Activated CD8-positive, alpha-beta memory T cell treated with anti-CD3 and anti-CD28 coated beads for 48 hours (primary cell): ENCODE measurements at regions not wholly inside any gene's neighbourhood (a gene's known extent, or its start where the extent isn't known, plus 50 kb on each side); places are given as distances from the start of the nearest gene placed in this dataset.

ENCODE experiments used
- DNase-seq, 3 experiments: peaks; one replicate each; pipeline ENCODE4 v3.0.0-alpha.2; 2020; ENCODE audit warnings: low read depth in 2 of 3, low spot score in 2 of 3

DNA sequence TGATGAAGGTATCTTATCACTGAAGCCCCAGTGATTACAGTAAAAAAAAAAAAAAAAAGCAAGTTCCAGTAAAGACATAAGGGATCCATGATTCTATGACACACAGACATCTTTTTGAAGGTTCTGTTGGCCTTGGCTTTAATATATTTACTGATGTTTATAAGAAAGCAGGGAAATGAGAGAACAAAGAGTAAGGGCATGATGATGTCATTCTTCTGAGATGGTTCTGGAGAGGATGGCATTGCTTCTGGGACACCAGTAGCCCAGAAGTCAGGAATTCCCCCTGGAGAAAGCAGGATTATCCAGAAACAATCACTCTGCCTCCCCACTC lies 233.6 kb downstream of the FAM76B start:
- DNase-seq: no peak

DNA sequence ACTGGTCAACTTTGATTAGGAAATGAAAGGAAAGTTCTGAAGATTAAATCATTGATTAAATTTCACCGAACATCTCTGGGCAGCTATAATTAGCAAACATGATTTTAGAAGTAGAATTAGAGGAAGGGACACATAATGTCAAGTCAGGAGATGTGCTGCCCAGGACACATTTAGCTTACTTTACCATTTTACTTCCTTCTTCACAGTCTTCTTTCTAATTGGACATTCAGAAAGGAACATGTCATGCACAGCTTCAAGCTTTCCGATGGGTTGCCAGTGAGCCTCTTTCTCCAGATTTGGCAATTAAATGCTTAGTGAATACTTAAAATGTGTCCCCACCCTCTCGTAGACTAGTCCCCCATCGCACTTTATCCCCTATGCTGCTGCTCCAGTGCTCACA lies 234.7 kb downstream of the FAM76B start:
- DNase-seq: no peak

DNA sequence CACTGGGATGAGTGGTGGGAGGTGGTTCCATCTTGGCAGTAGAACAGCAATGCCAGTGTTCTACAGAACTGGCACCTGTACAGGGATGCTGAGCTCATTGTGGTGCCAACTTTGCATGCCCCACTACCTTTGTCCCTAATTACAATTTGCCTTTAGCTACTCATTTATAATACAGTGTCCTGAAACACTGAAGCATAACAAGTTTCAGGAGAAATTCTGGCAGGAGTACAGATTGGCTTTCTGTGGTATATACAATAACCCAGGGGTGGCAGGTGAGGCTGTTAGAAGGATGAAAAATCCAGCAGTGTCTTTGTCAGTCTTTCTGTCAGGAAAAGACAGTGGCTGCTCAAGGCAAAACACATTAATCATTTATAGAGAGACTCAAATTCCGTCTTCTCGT lies 240.3 kb downstream of the FAM76B start:
- no peak for DNase-seq

DNA sequence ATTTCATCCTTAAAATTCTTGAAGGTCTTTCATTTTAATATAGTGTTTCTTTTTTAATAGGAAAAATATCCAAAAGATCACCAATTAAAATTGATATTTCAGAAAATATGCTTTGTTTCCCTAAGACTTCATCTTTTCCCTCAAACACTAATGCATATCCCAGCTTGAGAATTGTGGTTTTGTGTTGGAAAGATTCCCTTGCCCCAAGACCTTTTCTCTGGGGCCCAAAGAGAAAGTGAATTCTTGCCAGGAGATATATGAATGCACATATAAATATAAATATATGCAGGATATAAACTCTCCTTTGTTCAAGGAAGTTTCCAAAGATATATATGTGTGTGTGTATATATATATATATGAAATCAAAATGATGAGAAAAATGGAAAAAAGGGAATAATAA lies 241.2 kb downstream of the FAM76B start:
- DNase-seq: no peak

DNA sequence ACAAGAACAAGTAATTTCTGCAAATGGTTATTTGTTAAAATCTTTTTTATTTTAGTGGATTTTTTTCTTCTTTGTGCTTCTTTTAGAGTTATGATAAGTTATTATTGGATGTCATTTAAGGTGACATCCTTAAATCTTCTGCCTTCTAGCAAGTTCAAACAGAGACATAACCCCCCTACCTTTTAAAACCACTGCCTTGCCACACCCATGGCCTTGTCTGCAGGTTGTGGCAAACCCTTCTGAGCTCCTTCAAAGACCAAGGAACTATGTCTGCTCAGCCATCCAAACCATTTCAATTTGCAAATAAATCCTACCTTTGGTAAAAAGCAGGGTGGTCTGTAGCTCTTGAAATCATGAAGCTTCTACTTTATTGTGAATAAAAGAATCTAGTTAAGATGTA lies 241.6 kb downstream of the FAM76B start:
- no peak for DNase-seq

DNA sequence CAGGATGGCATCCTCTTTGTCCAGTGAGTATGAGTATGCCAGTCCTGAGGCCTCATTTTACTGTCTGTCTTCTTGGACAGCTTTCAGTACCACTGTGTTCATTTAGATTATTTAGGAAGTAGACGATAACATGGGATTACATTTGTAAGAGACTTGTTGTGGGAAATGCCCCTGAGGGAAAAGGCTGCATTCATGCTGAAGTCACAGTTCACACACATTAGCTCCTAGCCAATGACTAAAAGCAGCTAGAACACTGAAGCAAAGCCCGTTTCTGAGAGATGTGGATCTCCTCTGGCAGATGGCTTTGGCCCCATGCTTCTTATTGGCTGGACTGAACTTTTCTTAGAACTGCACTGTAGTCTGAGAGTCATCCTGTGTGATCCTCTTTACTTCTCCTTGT lies 242.4 kb downstream of the FAM76B start:
- no peak for DNase-seq

DNA sequence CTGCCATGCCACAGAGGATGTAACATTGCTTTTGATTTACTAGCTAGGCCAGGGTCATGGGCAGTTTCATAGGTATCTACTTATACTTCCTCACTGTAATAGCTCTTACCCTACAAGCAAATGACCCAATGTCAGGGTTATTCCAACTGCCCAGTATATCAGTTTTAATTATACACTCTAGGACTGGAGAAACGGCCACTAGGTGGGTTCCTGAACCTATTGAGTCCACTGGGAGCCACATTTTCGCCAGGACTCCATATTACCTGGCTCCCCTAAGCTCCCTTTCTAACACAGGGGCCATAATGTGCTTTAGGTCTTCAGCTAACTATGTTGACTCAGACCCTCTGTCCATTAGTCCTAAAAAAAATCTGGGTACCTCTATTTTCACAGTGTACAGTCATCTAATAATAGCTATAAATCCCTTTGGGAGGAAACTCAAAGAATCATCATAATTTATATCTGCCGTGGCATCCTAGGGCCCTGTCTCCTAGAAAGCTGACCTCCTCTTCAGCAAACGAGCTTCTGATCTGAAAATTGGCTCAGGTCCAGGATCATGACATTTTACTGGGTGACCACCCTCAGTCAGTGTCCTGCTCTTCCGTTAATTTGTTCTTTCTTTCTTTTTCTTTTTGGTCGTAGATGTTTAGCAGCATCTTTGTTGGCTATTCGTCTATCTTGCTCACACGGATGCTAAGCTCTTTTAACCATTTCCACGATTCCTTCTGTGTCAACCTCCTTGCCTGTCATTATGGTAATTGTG lies 244.3 kb downstream of the FAM76B start:
- DNase-seq: no peak

DNA sequence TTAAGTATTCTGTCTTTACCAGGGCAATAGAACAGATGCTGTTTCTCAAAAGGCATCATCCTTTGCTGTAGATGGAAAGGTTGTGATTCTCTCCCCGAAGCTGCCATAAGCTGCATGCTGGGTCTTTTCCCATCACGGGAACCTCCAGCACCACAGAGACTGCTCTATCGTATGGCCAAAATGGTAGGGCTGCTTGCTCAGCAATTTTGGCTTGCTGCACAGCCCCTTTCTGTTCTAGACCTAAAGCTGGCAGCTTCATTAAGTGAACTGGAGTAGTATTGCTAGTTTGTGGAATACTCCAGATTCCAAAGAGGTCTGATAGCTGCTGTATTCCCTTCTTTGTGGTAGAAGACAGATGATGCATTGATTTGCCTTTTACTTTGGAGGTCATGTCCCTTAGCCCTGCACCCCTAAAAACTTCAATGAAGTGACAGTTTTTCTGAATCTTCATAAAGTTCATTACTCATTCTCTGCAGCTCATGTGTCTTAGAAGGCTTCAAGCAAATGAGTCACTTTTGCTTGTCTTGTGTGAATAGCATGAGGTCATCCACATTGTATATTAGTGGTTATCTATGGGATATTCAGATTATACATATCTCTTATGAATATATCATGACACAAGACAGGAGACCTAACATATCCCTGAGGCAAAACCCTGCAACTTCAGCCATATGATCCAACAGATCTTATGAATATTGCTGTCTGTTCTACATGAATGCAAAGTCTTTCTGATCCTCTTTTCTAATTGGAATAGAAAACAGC lies 245.3 kb downstream of the FAM76B start:
- DNase-seq: no peak

DNA sequence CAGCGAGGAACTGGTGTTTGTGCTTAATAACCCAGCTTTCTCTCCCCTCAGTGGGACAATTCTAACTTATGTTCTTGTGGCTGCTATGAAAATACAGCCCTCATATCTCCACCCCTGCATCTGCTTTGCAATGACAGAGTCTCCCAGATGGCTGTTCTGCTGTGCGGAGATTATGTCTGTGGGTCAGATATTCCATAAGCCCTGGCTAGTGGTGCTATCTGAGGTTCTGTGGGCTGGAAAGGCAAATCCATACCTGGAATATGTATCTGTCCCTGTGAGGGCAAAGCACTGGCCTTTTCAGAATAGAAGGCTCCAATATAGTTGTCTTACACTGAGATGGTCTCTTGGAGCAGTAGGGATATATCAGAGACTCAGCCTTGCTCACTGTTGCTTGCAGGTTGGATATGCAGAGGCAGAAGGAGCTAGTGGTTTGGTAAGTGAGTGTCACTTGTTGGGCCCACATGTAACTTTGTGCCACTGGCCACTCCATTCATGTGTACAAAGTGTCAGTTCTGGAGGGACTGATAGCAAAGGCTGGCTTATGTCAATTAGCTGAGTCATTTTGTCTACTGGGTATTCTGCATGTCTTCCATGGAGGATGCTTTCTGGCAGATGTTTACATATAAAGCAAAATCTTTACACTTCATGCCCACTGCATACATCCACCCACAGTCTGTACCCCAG lies 246.6 kb downstream of the FAM76B start:
- no peak for DNase-seq

DNA sequence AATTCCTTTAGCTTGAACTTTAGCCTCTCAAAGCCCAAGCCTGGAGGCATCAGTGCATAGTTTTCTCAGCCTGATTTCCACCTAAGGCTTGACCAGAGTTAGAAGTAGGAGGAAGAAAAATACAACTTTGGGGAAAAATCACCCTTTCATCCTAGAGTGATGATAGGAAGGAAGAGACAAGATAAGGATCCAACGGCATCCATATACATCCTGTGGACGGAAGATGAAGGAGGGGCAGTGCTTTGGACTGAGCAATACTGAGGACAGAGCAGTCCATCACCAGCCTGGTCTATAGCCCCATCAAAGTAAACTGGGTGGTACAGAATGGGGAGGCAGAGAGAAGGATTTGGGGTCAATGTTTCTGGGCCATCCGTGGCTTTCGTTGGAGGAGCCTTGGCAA lies 247.9 kb downstream of the FAM76B start:
- DNase-seq: no peak

DNA sequence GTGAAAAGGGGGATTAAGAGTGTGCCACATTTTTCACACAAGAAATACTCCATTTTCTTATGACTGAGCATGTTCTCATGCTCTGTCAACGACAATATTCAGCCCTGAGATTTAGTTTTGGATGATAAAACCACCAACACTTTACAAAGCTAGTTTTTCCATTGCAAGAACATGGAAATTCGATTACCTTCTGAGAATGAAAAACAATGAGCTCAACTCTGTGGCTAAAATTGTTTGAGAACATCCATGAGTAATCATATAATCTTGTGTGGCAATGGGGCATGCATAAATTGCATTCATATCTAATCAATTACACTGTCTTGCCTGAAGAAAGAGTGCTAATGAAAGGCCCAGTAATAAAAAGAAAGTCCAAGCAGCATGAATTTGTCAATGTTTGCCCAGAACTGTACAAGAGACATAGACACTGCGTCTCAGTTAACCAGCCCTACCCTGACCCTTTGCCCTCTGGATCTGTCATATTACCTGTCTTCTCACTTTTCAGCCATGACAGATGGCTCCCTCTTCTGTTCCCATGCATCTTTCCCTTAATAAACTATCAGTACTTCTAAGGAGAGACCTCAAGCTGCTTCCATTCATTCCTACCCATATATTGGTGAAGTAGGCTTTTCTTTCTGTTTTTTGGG lies 253.4 kb downstream of the FAM76B start:
- no peak for DNase-seq

DNA sequence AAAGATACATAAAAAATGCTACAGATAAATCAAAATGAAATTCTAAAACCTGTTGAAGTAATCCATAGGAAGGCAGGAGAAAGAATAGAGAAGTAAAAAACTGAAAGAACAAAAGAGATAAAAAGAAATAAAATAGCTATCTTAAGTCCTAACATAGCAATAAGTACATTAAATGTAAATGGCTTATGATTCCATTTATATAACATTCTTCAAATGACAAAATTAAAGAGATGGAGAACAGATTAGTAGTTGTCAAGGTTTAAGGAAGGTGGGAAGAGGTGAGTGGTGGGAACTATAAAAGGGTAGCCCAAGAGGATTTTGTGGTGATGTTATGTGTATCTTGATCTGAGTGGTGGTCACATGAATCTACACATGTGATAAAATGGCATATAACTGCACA lies 254.8 kb downstream of the FAM76B start:
- no peak for DNase-seq

DNA sequence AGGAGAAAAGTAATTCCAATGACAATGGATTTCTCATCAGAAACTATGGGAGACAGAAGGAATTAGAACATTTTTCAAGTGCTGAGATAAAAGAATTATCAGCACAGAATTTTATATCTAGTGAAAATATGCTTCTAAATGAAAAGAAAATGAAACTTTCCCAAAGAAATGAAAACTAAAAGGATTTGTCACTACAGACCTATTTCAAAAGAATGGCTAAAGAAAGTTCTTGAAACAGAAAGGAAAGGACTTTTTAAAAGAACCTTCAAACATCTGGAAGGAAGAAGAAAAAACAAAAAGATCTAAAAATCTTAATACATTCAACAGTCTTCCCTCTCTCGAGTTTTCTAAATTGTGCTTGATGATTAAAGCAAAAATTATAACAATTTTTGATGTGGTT lies 255.4 kb downstream of the FAM76B start:
- DNase-seq: no peak

DNA sequence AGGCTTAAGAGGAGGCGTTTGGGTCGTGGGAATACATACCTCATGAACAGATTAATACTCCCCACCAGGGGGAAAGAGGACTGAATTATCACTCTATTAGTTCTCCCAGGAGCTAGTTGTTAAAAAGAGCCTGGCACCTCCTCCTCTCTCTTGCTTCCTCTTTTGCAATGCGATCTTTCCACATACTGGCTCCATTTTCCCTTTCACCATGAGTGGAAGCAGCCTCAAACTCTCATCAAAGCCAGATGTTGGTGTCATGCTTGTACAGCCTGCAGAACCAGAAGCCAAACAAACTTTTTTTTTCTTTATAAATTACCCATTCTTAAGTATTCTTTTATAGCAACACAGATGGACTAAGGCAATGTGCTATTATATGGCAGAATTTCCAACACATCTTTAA lies 258.5 kb downstream of the FAM76B start:
- no peak for DNase-seq

DNA sequence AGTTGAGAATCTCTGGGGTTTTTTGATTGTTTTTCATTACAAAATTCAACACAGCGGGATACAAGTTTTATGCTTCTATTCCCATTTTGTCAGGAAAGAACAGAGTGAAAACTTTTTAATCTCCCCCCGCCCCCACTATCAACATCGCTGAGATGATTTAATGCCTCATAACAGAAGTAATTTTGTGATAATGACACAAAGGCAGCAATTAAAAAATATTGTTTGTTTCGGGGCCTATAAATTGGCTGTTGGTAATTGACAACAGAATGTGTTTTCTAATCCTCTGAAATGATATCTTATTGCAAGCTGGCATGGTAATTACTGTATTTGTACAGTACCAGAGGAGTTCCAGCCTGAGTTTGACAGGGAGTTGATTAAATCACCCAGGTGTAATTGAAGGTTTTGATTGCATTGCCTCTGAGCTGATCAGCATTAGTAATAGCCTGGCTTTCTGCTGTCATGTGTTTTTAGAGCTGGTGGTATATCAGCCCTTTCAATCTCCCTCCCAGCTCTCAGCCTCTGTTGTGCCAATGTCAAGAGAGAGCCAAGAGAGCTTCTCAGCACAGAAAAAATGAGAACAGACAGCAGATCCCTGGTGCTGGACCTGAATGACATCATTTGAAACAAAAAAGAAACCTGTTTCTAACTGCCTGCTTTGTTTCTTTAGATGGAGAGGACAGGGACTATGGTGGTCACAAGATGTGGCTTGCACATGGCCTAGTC lies 265.1 kb downstream of the FAM76B start:
- DNase-seq: no peak

DNA sequence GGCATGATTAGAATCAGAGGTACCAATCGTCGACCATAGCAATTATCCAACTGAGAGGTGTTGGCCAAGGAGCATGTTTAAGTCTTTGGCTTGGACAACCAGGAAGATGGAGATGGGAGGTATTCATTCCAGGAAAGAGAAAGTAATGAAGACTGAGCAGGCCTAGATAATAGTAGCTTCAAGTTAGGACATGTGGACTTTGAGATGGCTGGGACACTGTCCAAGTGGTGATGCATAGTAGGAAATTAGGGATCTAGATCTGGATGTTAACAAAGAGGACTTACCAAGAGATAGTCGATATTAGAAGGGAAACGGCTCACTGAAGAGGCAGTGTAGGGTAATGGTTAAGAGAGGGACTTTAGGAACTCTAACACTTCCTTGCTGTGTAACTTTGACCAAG lies 266.7 kb downstream of the FAM76B start:
- no peak for DNase-seq

DNA sequence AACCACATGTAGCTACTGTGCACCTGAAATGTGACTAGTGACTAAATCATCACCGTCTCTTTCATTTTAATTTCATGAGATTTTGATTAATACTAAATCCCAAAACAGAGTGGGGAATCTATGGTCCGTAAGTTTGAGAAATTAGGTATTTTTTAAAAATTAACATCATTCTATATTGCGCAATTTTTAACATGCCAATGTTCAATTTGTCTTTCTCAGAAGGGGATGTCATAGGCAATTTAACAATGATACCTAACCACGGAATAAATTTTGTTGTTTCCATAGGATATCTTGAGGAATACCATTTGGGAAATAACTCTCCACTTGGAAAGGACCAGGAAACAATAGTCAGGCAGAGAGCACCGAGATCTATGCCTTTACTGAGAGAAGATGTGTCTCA lies 267.7 kb downstream of the FAM76B start:
- no peak for DNase-seq

DNA sequence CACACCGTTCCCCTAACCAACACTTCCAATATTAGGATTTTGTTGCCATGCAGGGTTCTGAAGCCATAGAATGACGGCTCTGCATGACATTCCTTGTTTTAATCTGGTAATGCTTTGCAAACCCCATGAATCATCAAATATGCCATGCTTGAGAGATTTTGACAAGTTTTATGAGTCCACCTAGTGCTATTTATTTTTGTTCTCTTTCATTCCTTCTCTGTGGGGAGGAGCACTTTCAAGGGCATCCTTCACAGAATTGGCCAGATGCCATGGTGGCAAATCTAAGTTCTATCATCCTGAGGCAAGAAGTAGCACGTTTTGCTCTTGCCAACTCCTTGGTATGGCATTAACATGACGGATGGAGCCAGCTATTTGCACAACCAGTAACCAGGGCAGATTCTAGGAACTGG lies 268.4 kb downstream of the FAM76B start:
- no peak for DNase-seq

DNA sequence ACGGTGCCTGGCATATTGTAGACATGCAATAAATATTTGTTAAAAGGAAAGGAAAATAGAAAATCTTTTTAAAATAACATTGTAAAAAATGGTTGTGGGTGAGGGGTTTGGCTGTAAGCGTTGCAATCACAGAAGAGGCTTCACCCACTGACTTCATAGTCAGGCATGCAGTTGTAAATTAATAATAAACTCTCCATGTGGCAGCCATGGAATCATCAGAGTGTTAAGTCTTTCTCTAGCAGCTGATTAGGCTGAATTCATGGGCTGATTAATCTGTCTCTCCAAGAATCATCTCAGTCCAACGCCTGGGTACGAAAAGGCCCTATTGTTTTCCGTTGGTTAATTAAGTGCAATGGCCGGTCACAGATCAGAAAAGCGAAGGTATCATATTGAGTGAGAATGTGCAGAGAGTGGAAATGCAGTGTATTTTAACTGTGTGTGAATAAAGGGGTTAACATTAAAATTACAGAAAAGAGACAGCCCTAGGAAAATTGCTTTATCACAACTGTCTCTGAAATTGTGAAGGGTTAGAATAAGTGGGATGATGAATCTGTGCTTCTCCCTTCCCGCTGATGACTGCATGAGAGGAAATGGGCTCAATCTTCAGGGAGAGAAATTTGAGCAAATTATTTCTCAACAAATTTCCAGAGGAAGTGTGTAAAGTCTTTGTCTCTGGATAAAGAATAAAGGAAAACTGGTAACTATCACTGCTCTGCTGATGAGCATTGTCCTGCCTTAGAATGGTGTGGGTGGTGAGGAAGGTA lies 269.0 kb downstream of the FAM76B start:
- DNase-seq: no peak

DNA sequence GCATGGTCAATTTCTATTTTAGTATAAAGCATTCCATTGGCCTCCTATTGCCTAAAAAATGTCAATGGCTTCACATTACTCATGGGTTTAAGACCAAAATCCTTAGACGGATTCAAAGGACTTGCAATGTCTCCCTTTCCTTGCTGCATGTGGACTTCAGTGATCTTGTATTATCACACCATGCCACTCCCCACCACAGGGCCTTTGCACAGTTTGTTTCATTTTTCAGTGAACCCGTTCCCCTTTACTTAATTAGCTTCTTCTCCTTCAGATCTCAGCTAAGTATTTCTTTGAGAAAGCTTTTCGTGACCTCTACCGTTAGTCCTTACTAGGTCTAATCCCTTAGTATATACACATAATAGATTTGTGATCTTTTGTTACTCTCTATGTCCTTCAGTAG lies 269.7 kb downstream of the FAM76B start:
- DNase-seq: no peak

DNA sequence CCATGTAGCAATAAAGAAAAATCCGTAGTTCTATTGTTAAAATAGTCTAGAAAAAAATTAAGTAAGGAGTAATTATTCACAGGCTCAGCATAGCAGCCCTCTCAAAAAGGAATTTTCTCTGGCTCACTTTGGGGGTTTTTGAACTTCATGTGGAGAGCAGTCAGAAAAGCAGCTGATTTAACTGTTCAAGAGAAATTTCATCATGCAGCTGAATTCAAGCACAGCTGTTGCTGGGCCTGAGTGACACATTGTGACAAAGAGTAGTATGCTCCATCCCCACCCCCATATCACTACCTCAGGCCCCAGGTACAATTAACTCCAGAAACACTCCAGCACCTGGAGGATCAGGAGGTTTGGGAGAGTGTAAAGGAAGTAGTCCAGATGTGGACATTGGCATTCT lies 272.1 kb downstream of the FAM76B start:
- DNase-seq: no peak
